ENCODE measurements at regions not wholly inside any gene's neighbourhood (a gene's known extent, or its start where the extent isn't known, plus 50 kb on each side); places are given as distances from the start of the nearest gene placed in this dataset.
"Not testable (repeated sequence)": the region's sequence is repeated elsewhere in the genome, so short reads cannot be mapped to it uniquely, and the experiment has no call there.

GRCh38 chr16:21338537-21339268 is 60.6 kb upstream of the CRYM start:
- no peak for DNase-seq (ENCODE audit: extremely low spot score, unreplicated experiment)

GRCh38 chr16:21336231-21336630 is 58.1 kb upstream of the CRYM start:
- H3K27me3 Mint-ChIP-seq = no peaks in the 10 kb centered on the region

More at GRCh38 chr16:21338537-21339268, 60.6 kb upstream of the CRYM start:
- H3K4me3 Mint-ChIP-seq = no peak overlapping the region
- no peaks in the 10 kb centered on the region for H3K4me1 Mint-ChIP-seq (ENCODE audit: unreplicated experiment)
- no peak for TF ChIP-seq CTCF (conservative IDR thresholded peaks at IDR 0.05)
- H3K27ac Mint-ChIP-seq = no peak overlapping the region
- H3K36me3 Mint-ChIP-seq = no peaks in the 10 kb centered on the region
- H3K27me3 Mint-ChIP-seq = no peaks in the 10 kb centered on the region
- H3K9me3 Mint-ChIP-seq = no peaks in the 10 kb centered on the region

GRCh38 chr16:21334188-21335146 is 56.4 kb upstream of the CRYM start:
- H3K4me3 Mint-ChIP-seq; H3K4me1 Mint-ChIP-seq (ENCODE audit: unreplicated experiment); H3K9me3 Mint-ChIP-seq; H3K36me3 Mint-ChIP-seq; DNase-seq (ENCODE audit: extremely low spot score, unreplicated experiment); H3K27me3 Mint-ChIP-seq; H3K27ac Mint-ChIP-seq: not testable (repeated sequence)

More at GRCh38 chr16:21336231-21336630, 58.1 kb upstream of the CRYM start:
- no peak for TF ChIP-seq CTCF (conservative IDR thresholded peaks at IDR 0.05)
- no peak for DNase-seq (ENCODE audit: extremely low spot score, unreplicated experiment)
- Mint-ChIP-seq H3K9me3 (no peaks in the 10 kb centered on the region), H3K4me1 (ENCODE audit: unreplicated experiment) (no peaks in the 10 kb centered on the region), H3K4me3 (no peak overlapping the region), H3K36me3 (no peaks in the 10 kb centered on the region), H3K27ac (no peak overlapping the region)

DNA sequence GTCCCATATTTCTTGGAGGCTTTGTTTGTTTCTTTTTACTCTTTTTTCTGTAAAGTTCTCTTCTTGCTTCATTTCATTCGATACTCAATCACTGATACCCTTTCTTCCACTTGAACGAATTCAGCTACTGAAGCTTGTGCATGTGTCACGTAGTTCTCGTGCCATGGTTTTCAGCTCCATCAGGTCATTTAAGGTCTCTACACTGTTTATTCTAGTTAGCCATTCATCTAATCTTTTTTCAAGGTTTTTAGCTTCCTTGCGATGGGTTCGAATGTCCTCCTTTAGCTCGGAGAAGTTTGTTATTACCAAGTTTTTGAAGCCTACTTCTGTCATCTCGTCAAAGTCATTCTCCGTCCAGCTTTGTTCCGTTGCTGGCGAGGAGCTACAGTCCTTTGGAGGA is 55.6 kb upstream of the CRYM start:
- DNase-seq (ENCODE audit: extremely low spot score, unreplicated experiment); H3K4me1 Mint-ChIP-seq (ENCODE audit: unreplicated experiment); H3K27ac Mint-ChIP-seq; H3K27me3 Mint-ChIP-seq; H3K36me3 Mint-ChIP-seq; H3K4me3 Mint-ChIP-seq; H3K9me3 Mint-ChIP-seq: not testable (repeated sequence)

All from type B pancreatic cell (in vitro differentiated cells).